ENCODE measurements at regions not wholly inside any gene's neighbourhood (a gene's known extent, or its start where the extent isn't known, plus 50 kb on each side); places are given as distances from the start of the nearest gene placed in this dataset.

DNA sequence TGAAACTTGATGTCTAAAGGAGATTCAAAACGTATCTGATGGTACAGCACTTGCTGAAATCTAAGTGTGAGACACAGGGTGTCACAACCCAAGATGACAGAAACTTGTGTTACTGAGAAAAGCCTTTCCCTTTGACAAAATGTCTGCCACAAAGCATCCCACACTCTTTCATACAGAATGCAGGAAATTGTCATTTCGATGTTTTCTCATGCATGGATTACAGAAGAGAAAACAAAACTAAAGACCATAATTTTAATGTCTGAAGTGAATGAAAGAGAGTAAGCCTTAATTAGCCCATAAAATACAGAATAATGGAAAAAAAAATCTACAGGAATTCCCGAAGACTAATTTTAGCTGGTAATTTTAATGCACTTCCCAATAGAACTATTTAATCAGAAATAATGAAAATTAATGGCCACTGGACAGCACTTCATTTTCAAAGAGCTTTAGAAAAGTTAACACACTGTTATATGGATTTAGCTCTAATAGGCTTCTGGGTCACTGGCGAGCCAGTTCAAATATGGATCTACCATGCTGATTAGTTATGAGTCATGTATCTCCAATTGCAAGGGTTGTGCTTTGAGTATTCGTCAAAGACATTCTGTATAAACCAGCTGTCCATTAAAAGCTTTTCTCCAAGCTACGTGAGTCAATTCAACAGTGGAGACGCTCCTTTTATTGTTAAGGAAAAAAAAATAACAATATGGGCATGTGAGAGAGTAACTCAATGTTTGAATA is 656.7 kb downstream of the SLC16A7 start:
- DNase-seq, result no peak

DNA sequence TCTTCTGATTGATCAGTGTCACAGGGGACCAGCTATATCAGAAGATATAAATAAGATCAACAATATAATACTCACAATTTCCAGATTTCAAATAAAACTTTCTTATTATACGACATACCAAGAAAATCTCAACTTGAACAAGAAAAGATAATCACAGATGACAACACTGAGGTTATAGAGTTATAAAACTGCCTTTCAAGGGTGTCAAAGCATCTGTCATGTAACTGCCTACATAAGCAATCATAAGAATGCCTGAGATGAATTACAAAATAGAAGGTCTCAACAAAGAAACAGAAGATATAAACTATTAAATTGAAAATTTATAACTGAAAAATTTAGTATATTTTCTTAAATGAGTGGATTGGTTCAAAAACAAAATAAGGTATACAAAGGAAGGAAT is 659.2 kb downstream of the SLC16A7 start:
- DNase-seq, result no peak

DNA sequence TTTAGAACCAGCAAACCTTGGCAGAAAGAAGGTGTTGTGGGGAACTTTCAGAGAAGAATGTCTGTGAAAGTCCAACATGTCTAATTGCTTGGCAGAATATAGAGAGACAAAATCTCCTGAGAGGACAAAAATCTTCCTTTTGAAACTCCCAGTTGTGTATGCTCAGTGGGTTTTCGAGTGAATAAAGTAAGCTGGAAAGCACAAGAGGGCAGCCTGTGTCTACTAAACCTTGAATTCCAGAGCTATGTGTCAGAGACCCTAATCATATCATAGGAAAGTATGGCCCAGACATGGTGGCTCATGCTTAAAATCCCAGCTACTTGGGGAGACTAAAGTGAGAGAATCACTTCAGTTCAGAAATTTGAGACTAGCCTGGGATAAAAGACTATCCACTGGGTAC is 661.2 kb downstream of the SLC16A7 start:
- no peak for DNase-seq

DNA sequence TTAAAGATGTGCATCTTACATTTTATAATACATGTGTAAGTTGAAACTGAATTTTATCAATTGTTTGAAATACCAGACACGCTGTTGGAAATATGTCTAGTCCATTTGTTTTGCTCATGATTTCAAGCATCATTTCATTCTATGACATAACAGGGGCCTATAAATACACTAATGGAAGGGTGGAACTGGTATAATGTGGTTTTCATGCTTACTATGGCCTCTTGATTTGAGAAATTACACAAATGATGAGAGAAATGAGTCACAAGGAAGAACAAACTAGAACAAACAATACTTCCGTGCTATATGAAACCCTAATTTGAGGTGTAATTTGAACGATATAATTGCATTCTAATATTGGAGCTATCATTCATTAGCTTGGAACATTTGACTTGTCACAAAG is 663.4 kb downstream of the SLC16A7 start:
- DNase-seq, result no peak

DNA sequence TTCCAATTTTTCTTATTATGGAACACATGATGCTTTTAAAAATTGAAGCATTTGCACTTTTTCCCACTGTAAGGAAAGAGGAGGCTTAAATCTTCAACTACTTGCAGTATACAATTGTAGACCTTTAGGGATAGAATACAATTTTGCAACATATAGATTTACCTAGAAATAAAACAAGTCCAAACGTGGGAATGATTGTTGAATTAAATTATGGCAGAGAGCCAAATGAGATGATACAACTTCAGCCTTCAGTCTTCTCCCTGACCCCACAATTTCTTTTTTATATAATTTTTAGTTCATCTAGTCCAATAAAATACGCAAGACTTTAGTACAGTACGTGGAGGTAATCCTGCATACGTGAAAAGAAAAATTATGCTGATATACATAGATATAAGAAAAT is 666.5 kb downstream of the SLC16A7 start:
- no peak for DNase-seq

DNA sequence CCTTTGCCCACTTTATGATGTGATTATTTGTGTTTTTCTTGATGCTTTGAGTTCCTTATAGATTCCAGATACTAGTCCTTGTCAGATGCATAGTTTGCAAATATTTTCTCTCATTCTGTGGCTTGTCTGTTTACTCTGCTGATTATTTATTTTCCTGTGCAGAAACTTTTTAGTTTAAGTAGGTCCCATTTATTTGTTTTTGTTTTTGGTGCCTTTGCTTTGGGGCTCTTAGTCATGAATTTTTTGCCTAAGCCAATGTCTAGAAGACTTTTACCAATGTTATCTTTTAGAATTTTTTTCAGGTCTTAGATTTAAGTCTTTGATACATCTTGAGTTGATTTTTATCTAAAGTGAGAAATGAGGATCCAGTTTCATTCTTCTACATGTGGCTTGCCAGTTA is 667.3 kb downstream of the SLC16A7 start:
- no peak for DNase-seq

DNA sequence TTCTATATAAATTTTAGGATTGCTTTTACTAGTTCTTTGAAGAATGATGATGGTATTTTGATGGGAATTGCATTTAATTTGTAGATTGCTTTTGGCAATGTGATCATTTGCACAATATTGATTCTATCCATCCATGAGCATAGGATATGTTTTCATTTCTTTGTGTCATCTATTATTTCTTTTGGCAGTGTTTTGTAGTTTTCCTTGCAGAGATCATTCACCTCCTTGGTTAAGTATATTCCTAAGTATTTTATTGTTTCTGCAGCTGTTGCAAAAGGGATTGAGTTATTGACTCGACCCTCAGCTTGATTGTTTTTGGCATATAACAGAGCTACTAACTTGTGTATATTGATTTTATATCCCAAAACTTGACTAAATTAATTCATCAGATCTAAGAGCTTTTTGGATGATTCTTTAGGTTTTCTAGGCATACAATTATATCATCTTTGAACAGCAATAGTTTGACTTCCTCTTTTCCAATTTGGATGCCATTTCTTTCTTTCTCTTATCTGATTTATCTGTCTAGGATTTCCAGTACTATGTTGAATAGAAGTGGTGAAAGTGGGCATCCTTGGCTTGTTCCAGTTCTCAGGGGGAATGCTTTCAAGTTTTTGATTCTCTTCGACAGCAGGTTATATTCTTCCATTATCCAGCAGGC is 668.1 kb downstream of the SLC16A7 start:
- DNase-seq, result no peak

DNA sequence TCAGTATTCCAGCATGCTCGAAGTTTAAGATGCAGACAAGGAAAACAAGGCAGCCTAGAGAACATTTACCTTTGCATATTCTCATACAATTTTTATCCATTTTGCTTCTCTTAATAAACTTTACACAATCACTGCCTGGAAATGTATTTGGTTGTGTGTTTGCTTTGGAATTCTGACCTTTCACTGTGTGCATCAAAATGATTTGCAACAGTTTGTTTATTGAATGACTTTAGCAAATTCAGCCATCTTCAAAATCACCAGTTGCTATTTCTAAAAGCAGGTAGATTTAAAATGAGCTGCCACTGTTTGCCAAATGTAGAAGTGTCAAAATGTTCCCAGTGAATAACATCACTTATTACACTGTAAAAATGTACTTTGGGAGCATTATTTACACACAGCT is 669.9 kb downstream of the SLC16A7 start:
- DNase-seq, result no peak

DNA sequence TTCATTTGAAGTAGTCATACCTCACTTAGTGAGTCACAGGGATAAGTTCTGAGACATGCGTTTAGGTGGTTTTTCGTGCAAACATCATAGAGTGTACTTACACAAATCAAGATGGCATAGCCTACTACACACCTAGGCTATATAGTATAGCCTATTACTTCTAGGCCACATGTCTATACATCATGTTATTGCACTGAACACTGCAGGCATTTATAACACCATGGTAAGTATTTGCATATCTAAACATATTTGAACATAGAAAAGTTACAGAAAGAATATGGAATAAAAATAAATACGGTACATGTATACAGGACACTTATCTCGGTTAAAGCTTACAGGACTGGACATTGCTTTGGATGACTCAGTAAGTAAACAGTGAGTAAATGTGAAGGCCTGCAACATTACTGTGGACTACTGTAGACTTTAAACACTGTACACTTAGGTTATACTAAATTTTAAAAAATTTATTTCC is 670.6 kb downstream of the SLC16A7 start:
- no peak for DNase-seq

DNA sequence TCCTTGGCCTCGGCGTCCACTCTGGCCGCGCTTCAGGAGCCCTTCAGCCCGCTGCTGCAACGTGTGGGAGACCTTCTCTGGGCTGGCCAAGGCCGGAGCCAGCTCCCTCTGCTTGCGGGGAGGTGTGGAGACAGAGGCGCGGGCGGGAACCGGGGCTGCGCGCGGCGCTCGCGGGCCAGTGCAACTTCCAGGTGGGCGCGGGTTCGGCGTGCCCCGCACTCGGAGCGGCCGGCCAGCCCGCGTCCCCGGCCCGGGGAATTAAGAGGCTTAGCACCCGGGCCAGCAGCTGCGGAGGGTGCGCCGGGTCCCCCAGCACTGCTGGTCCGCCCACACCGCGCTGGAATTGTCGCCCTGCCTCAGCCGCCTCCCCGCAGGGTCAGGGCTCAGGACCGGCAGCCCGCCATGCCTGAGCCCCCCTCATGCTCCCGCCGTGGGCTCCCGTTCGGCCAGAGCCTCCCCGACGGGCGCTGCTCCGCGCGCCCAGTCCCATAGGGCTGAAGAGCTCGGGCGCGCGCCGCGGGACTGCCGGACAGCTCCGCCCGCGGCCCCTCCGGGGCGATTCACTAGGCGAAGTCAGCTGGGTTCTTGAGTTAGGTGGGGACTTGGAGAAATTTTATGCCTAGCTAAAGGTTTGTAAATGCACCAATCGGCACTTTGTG is 673.9 kb downstream of the SLC16A7 start:
- no peak for DNase-seq

DNA sequence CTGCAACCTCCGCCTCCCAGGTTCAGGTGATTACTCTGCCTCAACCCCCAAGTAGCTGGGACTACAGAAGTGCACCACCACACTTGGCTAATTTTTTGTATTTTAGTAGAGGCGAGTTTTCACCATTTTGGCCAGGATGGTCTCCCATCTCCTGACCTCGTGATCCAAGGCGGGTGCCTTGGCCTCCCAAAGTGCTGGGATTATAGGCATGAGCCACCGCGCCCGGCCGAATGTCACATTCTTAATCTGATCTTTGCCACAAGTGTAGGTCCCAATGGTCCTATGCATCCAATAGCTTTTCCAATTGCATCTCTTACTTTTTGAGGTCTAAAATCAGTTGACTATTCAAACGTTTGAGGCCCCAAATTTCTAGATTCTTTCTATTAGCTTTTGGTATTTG is 676.0 kb downstream of the SLC16A7 start:
- no peak for DNase-seq

DNA sequence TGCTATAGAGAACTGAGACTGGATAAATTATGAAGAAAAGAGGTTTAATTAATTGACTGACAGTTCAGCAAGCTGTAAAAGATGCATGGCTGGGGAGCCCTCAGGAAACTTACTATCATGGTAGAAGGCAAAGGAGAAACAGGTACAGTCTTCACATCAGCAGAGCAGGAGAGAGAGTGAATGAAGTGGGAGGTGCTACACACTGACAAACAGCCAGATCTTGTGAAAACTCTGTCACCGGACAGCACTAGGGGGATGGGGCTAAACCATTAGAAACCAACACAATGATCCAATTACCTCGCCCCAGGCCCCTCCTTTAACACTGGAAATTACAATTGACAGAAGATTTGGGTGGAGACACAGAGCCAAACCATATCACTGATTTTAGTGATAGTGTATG is 682.4 kb downstream of the SLC16A7 start:
- no peak for DNase-seq

DNA sequence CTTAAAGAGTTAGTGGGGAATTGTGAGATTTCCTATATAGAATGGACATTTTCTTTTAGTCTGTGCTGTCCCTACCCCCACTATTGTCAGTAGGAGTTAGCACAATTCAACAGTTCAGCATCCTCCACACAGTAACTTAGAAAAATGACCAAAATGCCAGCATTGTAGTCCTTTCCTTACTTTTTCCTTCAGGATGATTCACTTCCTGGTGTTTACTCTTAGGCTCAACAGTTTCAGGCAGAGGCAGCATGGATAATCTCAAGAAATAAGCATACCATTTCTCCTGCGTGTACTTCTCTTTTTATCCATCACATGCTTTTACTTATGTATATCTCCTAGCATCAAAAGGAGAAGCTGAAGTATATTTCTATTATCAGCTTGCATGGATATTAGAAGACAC is 683.4 kb downstream of the SLC16A7 start:
- no peak for DNase-seq

DNA sequence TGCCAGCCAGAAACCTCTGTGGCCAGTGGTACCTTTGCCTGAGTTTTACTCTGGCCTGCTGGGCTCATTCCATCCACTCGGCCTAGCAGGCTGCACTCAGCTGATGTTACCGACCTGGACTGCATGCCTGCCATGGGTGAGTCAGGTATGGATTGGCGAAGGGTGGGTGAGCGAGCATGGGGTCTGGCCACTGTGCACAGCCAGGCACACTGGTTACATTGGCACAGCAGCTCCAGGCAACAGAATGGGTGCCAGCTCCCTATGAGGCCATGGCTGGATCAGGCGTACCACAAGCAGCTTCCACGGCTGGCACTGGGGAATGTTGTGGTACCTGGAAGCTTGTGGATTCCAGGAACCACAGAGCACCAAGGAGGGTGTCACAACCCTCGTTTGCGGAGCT is 685.7 kb downstream of the SLC16A7 start:
- DNase-seq, result no peak

DNA sequence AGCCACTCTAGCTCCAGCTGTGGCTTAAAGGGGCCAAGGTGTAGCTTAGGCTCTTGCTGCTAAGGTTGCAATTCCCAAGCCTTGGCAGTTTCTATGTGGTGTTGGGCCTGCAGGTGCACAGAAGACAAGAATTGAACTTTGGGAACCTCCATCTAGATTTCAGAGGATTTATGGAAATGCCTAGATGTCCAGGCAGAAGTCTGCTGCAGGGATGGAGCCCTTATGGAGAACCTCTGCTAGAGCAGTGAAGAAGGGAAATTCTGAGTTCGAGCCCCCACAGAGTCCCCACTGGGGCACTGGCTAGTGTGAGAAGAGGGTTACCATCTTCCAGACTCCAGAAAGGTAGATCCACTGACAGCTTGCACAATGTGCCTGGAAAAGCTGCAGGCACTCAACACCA is 694.7 kb downstream of the SLC16A7 start:
- DNase-seq, result no peak

DNA sequence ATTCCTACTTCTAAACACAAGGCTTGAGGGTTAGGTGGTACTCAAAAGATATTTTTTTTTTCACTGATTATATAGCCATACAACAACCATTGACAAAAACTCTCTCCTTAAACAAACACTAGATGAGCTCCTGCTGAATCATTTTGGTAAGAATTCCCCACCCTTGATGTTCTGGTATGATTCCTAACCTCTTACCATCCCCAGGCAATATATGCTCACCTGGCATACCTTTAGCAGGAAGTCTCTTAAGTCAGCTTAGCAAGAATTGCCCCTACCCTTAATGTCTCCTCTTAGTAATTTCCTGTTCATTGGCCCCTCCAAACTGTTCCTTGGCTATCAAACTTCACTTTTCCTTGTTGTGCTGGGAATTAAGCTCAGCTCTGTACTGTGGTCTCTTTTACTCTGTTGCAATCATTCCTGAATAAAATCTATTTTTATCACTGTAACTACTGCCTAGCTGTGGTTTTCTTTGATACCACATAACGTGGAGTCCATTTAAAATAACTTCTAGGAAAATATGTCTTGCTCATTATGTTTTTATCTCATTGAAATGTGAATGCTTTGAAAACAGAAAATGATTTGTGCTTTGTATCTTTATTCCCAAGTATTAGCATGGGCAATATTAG is 712.6 kb downstream of the SLC16A7 start:
- no peak for DNase-seq

DNA sequence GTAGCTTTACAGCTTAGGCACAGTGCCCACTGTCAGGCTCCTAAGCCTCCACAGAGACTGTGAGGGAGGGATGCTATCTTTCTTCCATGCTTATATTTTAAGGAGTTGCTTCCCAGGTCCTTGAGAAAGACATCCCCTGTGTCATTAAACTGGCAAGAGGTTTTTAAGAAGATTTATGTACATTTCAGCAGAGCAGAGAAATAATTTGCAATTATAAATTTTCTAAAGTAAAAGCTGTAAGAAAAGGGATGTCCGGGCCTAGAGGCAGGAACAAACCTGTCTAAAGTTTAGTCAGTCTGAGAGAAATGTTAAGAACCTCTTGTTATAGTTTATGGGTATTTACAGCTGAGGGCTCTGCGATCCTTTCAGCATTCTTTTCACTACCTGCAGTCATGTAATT is 716.1 kb downstream of the SLC16A7 start:
- DNase-seq, result no peak

DNA sequence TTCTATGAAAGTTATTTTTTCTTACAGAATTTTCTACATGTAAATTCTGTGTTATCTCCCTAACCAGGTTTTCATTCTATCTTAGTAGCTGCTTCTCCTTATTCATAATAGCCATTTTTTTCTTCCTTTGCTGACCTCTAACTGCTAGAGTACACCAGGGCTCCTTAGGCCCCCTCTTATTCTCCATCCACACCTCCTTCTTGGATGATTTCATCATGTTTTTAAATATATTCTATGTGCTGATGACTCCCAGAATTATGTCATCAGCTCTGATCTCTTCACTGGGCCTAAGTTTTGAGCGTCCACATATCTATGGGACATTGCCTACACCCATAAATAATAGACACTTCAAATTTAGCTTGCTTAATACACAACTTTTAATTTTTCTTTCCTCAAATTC is 721.5 kb downstream of the SLC16A7 start:
- DNase-seq, result no peak

DNA sequence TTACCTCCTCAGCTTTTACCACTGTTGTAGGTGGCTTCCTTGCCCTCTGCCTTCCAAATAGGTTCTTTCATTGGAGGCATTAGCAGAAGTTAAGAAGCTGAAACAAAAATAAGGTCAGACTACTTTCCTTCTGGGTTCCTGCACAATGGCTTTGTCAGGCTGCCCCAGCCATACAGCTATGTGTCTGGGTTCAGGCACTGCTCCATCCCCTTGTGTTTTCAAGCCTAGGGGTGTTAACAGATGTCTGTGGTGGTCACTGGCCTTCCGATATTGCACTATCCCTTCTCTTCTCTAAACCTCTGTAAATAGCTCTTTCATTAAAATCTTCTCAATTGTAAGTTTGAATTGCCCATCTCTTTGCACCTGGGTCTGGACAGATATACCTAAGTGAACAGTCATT is 728.9 kb downstream of the SLC16A7 start:
- no peak for DNase-seq

DNA sequence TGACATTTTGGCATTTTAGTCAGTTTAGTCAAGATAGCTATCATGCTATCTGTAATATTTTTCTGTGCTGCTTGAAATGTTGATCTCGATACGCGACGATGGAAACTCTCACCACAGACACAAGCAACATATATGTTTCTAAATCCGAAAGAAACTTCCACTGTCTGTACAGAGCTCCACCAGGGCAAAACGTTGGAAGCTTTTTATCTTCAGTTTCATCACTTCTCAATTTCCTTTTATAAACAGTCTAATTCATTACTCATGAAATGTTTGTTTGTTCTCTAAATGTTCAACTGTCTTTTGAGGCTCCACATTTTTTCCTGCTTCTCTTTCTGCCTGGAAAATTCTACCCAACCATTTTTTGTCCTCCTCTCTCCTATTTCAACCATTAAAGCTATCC is 737.6 kb downstream of the SLC16A7 start:
- no peak for DNase-seq

DNA sequence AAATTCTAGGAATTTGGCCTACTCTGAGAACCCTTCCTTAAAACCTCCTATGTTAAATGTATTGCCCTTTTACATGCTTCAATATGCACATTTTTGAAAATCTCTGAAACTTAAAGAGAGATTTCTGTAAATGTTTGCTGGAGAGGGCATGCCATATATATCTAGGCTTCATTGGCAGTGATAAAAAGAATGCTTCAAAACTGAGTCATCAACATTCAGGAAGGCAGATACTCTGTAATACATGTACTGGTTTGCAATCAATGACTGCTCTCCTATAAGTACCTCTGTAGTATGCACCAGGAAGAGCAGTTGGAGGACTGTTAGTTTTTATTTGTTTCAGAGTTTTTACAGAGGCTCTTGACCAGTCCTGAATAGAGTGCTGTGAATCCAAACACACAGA is 739.9 kb downstream of the SLC16A7 start:
- no peak for DNase-seq

DNA sequence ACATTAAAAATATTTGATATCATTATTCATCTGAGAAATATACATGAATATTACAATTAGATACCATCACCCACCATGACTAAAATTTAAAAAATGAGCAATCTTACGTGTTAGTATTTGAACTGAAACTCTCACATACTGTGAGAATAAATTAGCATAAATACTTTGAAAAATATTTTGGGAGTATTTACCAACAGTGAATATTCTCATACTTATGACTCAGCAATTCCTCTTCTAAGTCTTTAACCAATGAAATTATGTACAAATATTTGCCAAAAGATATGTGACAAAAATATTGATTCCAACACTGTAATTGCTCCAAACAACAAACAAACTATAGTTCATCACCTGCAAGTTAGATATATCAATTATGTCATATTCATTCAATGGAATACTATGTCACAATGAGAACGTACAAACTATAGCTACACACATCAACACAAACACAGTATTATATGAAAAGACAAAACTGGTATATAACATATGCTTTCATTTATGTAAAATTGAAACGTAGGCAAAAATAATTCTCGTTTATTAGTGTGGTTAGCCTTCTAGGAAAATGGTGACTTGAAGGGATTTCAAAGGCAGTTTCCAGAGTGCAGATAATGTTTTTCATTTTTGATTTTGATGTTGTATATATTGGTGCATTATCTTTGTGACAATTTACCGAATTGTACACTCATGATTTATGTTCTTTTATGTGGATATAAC is 742.2 kb downstream of the SLC16A7 start:
- DNase-seq, result no peak

Data from left kidney (tissue), 1 donor.